AML-193 (cell line): ENCODE measurements at regions not wholly inside any gene's neighbourhood (a gene's known extent, or its start where the extent isn't known, plus 50 kb on each side); places are given as distances from the start of the nearest gene placed in this dataset.

ENCODE experiments used
- DNase-seq, 2 experiments: peaks; one replicate each; lab custom pipeline; 2025; lab: John Stamatoyannopoulos, UW

DNA sequence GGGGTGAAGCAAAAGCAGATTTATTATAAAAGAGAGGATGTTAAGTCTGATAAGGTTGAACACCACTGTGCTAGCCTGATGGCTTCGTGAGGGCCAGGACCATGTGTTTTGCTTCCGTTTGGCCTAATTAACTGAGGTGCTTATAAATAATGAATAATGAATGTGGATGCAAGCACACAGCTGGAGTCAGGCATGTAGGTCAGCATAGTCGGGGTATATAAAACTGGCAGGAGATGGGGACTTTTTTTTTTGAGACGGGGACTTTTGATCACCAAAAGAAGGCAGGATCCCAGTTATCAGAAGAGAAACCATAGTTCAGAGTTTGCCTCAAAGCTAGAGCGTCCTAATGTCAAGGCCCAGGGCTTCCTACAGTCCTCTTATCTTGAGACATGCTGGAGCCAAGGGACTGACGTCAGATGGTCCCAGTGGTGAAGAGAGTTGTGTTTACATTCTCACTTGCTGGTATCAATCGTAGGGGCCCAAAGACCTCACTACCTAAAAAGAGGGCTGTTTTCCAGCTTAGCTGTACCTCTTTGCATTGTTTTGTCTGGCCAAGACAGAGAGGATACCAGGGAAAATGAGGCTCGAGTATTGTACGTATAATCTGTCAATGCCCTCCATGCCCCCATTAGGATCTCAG is 50.4 kb downstream of the RTL9 start:
- no peak for DNase-seq

DNA sequence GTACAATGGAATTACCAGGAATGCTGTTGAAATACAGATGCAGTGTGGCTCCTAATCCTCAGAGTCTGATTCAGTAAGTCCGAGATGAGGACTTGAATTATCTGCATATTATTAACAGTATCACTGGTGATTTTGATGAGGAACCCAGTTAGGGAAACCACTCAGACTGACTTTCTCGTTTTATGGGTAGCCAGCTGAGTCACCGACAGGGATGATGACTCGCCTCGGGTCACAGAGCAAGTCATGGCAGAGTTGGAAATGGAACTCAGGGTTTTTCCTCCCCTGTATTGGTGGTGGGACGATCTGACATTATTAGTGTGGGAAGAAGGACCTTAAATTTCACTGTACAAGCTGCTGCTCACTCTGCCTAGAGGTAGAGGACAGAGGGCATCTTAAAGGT is 51.3 kb downstream of the RTL9 start:
- no peak for DNase-seq

DNA sequence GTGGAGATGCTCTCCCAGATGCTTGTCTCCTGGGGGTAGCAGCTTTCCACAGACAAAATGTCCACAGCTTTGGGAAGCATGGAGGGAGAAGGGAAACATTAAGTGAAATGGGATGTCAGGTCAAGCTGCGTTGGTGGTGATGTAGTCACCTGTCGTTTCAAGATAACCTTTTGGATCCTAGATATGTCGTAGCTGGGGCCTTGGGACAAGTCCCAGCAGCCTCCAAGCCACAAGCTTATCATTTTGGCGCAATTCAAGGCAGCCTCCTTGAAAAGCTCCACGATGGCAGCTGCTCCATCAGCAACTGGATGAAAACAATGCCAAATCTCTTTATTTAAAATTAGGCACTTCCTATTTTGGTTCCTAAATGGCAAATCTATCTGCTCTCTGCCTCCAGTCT is 52.0 kb downstream of the RTL9 start:
- no peak for DNase-seq

DNA sequence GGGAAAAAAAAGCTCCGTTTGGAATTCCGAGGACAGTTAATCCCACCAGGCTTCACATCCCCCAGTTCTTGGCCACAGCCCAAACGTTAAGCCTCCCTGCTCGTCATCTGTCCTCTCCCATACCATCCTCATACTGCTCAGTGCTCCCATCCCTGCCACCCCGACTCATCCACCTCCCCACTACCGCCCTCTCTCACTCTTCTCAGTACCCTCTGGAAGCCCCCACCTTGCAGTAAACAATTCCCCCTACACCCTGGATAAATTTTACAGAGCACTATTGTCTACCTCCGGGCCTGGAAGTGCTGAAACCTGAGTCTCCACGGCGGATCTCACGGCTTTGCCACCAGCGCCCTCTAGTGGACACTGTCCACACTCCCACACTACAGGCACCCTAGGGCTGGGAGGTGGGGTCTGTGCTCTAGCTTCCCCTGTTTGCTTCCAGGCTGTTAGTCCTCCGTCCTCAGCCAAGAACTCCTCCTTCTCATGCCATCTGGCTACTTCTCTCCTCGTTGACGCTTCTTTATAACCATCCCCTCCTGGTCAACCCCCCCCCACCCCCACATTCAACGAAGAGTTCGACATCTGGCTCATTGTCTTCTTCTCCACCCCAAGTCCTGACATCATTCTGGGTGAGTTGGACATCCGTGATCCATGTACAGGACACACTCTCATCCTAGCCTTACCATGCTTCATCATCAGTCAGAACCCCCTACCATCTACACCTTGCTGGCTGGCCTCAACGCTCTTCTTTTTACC is 54.5 kb downstream of the RTL9 start:
- DNase-seq, result peak; percentile 24 to 35

DNA sequence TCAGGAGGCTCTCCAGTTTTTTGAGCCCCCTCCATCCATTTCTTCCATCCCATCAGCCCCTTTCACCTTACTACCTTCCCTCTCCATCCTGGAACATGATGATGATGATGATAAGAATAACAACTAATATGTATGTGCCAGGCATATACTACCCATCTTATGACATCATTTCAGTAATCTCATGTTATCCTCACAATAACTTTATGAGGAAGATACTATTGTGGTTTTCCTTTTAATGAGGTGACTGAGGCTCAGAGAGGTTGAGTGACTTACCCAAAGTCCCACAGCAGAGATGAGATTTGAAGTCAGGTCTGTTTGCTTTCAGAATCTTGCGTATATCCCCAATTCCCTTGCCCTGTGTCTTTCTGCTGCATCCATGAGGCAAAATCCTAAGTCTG is 55.1 kb downstream of the RTL9 start:
- no peak for DNase-seq

DNA sequence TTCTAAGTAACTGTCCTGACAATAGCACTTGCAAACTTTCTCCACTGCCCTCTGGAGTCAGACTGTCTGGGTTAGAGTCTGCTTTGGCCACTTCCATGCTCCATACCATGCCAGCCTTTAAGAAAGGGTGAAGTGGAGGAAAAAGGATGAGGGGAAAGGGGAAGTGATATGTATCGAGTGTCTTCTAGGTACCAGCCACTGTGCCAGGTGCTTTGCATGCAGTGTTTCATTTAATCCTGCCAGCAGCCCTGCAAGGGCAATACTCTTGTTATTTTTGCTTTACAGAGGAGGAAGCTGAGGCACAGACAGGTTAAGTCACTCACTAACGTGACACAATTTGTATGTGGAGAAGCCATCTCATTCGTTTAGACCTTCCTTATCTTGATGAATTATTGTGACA is 55.6 kb downstream of the RTL9 start:
- no peak for DNase-seq

DNA sequence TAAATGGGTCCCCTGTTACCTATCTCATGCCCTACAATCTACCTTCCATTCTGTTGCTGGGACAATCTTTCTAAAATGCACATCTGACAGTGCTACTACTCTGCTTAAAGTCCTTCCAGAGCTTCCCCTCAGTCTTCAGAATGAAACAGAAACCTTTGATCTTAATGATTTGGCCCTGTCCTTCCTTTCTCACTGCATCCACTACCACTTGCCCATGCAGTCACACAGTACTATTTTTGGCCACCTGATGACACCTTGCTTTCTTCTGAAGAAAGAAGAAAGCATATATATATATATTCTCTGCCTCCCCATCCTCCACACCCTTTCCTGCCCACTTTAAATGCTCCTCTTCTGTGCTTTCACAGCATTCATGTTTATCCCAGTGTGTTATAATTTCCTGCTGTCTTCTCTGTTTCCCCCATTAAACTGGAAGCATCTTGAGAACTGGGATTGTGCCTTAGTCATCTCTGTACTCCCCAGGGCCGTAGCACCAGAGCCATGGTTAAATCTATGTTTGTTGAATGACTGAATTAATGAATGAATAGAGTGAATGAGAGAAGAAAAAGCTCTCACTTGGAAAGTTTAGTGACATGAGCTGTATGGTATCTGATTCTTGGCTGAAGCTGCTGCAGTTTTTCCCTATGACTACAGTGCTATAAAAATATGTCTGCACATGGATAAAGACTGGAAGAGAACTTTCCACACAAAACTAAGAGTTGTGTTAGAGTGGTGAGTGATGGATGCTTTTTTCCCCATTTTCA is 56.2 kb downstream of the RTL9 start:
- no peak for DNase-seq

DNA sequence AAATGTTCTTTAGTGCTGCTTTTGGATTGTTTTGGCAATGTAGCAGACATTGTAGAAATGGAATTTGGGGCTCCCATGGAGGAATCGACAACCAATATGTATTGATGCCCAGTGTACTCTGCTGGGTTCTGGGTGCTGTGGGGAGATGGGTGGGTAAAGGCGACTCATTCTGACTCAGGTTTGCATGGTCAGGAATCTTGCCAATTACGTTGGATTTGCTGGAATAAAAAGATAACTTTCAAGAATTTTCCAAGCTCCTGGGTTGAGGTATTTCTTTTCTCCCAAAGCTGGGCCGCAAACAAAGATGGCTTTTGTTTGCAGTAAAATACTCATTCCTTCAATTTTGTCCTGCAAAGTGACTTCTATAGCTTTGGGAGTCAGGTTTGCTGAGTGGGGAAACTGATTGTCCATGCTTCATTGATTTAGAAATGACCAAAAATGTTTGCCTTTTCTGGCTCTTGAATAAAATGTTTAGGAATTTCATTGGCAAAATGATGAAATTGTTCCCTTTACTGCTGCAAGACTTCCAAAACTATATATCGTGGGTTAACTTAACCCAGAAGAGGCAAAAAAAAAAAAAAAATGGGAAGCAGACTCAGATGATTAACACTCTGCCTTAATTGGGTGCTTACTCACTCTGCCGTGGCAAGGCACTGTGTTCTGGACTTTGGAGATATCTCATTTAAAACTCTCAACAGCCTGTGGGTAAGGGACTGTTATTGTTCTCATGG is 57.0 kb downstream of the RTL9 start:
- DNase-seq, result no peak

DNA sequence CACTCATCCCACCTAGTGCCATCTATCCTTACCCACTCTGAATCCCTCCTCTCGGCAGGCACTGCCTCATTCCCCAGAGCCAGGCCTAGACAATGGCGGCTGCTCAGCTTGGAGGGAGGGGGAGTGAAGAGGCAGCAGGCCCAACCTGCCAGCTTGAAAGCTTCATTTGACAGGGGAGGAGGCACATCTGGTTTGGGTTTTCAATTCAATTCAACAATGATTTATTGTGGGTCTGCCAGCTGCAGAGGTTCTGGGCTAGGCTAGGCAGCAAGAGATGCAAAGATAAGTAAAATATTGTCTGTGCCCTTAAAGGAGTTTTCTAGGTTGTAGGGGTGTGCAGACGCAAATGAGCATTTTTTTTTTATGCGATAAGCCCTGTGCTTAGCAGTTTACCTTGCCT is 58.5 kb downstream of the RTL9 start:
- no peak for DNase-seq

DNA sequence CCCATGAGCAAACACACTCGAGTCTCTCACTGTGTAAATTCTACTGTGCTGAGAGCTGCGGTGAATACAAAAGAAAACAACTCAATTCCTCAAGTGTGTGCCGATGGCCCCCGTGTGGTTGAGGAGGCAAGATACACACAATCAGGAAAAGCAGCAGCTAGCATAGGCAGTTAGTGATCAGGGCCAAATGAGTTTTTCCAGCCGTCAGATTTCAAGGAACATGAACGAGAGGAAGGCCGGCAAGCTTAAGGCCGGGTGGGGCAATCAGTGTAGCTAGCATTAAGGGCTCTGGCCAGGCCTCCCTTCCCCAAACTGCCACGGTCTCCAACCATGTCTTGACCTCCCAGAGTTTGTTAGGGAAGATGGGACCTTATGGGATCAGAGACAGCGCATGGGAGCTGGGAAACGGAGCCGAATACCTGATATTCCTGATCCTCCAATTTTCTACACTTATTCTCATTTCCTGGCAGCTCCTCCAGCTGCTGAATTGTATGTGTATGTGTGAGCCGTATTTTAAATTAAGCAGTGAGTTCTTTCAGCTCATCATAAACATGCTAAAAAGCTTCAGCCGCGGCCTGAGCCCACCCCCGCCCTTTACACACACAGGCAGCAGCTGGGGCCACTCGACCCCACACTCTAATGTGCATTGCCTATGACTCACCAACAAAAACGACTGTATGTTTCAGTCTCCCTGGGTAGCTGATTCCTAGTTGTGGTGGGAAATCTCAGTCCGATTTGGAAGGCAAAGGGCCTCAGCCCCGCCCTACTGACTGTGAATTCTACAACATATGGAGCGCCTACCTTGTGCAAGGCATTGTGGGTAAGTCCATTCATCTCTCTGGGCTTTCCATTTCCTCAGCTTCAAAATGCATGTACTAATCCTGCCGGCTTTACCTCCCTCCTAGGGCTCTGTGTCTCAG is 59.9 kb downstream of the RTL9 start:
- no peak for DNase-seq

DNA sequence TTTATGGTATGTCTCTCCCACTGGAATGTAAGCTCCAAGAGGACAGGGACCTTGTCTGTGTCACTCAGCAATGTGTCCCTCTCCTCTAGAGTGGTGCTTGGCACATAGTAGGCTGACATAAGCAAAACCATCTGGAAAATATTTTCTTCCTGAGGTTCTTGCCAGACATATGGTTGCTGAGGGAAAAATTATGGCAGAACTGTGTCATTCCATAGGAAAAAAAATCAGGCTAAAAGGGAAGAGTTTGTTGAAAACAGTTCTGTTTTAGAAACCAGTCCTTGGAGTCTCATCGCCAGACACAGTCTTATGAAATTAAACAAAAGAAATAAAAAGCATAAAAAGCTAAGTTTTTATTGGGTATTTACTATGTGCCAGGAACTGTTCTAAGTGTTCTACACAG is 60.9 kb downstream of the RTL9 start:
- DNase-seq, result no peak

DNA sequence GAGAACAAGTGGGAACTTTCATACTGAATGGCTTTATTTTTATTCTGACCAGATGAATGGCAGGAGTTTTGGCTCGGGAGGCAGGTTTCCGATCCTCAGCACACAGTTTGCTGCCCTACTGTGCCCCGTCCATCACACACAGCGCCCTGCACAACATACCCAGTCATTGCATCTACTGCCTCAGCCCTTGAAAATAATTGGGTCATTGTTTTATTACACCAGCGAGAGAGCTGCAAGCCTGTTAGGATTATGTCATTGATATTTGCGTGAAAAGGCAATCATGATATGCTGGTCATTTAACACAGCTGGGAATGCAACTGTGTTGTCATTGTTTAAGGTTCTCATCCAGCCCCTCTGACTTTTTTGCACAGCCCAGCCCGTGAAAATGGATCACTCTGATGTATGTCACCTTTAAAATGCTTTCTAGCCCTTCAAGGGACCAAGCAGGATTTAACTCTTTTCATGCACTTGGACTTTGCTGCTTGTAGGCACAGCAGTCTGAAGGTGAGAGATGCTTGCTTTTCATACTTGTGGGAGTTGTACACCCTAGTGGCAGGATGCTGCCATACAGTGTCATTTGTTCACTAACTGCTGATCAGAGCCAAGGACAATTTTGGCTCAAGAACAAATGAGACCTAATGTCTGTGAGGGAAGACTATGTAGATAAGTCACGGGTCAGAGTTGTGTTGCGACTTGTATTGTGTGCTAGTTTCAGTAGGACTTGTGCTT is 62.3 kb downstream of the RTL9 start:
- DNase-seq, result no peak

DNA sequence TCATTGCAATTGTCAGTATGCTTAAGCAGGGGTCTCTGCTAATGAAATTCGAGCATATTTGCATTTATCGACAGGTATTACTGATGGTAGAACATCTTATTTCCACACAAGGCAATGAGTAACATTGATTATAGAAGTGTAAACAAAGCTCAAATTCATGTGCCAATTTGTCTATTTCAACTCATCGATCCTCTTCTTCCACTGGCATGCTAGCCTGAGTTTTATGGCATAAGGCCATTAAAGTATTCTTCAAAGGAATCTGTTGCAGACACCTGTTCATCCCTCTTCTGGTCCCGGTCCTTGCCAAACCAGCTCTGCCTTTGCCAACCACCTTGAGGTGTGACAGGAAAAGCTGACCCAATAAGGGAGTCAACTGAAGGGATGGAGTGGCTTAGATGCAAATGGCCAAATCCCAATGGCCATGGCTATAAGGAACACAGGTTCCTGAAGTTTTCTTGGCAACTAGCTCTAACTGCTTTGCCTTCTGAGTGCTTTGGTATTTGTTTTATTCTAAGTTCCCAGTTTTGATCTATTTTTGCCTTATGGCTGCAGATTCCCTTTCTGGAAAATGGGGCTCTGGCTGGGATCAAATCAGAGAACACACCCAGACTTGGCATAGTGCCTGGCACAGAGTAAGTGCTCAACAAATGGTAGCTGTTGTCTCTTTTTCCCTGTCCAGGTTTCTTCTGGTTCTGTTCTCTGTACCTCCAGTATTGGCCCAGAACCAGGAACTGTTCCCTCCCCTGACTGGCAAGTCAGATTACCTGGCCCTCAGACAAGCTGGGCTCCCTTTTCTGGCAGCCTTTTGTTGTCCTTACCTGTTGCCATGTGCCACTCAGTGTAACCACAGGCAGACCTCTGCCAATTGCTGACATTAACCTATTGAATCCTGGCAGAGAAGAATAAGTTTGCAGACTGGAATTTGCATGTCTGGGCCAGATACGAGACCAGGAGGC is 63.1 kb downstream of the RTL9 start:
- DNase-seq, result no peak

DNA sequence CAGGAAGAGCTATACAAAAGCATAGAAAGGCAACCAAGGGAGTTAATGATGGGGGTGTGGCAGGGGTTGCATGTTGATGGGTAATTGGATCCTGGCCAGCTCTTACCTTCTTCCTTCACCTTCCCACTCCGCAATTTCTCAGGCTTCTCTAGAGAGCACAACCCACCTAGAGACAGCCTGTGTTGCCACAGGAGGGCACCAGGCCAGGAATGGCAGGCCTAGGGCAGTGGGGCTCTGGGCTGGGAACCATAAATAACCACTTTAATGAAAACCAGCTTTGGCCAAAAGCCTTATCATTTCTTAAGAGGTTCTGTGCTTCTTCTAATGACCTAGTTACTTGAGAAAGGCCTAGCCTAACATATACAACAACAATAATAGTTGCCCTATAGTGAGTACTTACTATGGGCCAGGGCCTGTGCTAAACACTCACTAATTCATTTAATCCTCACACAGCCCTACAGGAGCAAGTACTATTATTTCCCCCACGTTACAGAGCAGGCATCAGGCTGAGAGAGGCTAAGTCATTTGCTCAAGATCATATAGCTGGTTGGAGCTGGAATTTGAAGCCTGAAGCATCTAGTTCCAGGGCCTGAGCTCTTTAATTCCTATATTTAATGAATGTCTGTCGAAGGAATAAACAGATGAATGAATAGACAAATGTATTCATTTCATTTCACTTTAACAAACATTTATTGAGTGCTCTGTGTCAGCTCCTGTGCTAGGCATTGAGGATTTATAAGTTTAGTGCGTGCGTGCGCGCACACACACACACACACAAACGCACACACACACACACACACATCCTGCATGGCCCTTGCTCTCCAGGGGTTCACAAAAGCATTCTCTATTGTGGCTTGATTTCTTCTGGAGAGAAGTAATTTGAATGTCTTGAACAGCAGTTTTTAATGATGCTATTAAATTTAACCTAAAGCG is 66.8 kb downstream of the RTL9 start:
- DNase-seq, result no peak

DNA sequence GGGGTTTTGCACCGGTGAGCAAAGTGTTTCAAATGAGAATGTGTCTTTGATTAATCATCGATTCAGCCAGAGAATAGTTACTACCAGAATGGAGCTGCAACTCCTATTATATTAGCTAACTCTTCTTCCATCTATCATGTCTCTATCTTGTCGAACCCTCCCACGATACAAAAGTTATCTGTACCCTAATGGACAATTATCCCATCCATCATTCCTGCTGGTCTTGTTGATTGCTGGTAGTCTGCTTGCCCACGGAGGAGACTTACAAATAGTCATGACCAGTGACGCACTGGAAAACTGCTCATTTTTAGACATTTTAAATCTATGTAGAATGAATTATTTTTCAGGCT is 67.5 kb downstream of the RTL9 start:
- DNase-seq, result no peak

DNA sequence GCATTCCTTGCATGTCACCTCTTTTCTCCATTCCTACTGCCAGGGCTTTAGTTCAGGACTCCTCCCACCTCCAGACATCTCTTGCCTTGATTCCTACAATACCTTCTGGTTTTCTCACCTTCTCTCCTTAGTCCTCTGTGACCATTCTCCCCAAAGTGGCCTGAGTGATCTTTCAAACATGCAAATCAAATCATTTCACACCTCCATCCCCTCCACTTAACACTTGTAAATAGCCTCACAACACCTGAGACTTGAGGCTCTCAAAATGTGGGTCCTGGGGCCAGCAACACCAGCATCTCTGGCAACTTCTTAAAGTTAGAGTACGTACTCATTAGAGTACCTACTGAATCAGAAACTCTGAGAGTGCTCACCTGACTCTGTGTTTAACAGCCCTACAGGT is 68.4 kb downstream of the RTL9 start:
- no peak for DNase-seq

DNA sequence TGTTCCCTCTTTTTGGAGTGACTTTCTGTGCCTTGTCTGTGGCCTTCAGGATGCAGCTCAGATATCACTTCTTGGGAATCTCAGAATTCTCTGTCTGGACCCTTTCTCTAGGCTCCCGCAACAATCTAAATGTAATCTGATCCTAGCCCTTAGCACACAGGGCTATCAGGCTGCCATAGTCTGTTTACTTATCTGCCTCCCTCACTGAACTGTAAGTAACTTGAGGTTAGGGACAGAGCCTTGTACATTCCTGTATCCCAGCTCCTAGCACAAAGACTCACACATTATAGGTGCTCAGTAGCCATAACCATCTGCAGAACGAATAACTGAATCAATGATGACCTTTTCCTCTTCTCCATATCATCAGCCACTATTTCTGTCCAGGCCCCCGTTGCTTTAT is 69.5 kb downstream of the RTL9 start:
- no peak for DNase-seq

DNA sequence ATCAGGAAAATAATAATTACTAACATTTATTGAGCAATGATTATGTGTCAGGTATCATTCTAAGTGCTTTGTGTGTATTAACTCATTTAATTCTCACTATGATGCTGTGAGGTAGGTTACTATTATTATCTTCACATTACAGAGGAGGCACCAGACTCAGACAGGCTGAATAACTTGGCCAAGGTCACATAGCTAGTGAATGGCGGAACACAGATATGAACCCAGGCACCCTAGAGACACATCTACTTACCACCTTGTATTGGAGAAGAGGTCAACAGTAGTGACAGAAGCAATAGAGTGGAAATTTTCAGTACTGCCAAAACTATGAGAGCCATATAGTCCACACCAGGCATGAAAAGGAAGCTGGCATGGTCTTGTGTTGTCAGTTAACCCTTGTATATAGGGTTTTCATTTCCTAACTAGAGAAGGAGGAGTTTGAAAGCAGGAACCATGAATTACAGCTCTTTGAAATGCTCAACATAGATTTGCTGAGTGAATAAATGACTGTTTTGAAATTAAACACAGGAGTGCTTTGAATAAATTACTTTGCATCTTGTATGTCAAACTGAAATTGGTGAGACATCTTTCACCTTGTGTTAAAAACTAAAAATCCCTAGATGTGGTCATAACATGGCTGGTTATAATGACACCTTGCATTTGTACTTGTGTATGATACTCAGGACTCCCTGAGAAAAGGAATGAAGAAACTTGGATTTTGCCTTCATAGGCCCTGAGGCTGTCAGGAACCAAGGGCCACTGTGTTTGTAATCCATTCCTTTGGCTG is 71.8 kb downstream of the RTL9 start:
- DNase-seq, result no peak
